ENCODE measurements at regions not wholly inside any gene's neighbourhood (a gene's known extent, or its start where the extent isn't known, plus 50 kb on each side); places are given as distances from the start of the nearest gene placed in this dataset.
"Not testable (repeated sequence)": the region's sequence is repeated elsewhere in the genome, so short reads cannot be mapped to it uniquely, and the experiment has no call there.

DNA sequence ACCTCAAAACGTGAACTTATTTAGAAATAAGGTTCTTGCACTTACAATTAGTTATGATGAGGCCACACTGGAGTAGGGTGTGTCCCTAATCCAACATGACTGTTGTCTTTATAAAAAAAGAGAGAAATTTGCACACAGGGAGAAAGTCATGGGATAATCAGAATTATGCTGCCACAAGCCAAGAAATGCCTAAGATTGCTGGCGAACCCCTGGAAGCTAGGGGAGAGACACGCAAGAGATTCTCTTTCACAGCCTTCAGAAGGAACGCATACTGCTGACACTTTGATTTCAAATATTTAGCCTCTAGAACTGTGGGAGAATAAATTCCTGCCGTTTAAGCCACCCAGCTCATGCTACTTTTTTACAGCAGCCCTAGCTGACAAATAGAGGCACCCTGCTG, 138.3 kb downstream of the CCDC71L start:
- no peak for DNase-seq

DNA sequence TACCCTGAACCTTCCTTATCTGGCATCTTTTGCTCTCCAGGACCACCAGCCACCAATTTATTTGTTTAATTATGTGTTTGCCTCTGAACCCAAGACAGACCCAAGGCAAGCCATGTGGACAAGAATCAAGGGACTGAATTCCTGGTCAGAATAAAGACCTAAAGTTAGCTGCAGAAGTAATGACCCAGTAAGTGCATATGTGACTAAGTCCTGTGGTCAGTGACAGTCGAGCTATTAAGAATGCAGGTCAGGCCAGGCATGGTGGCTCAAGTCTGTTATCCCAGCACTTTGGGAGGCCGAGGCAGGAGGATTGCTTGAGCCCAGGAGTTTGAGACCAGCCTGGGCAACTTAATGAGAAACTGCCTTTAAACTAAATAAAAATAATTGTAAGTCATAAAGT, 139.4 kb downstream of the CCDC71L start:
- no peak for DNase-seq

DNA sequence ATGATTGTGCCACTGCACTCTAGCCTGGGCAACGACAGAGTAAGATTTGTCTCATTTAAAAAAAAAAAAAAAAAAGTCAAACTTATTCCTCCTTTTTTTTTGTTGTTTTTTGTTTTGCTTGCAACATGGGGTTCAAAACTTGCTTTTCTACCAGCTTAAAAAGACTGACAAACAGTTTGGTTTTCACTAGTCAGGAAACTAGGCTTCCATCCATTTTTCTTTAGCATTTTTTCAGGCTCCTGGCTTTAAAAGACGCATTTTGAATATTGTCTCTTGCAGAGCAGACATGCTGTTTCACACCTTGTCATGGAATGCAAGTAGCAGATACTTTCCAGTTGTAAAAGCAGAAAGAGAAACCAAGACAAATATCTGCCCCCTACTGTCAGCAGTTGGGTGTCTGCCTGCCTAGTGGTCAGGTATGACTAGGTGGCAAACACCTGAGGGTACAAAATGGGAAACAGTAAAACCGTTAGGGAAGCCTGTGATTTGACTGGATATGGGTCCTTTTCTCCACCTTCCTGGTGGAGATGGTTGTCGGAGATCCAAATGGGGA, 139.9 kb downstream of the CCDC71L start:
- DNase-seq: no peak

DNA sequence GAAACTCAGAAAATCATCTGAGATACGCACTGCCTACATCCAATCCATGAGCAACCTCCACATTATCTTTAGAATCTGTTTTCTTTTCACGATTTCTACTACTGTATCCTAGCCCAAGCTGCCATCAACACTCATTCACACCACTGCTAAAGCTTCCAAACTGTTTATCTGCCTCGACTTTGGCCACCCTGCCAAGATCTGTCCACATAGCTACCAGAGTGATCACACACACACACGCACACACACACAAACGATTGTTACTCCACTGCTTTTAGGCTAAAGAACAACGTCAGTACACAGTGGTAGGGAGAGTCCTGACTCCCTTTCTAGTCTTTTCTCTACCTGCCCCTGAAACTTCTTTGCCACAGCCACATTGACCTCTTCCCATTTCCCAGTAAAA, 142.0 kb downstream of the CCDC71L start:
- no peak for DNase-seq

GRCh38 chr7:106518239-106518638, 142.7 kb downstream of the CCDC71L start:
- no peak for DNase-seq

DNA sequence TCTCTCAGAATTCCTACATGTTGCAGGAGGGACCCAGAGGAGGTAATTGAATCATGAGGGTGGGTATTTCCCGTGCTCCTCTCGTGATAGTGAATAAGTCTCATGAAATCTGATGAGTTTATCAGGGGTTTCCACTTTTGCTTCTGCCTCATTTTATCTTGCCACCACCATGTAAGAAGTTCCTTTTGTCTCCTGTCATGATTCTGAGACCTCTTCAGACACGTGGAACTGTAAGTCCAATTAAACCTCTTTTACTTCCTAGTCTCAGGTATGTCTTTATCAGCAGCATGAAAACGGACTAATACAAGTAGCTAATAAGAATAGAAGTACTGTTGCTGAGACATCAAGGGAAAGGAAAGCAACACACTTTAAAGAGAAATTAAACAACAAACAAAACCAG, 143.4 kb downstream of the CCDC71L start:
- DNase-seq: no peak

- no peak for DNase-seq
Measured at GRCh38 chr7:106515321-106515720, 145.6 kb downstream of the CCDC71L start.

- no peak for DNase-seq
Measured at GRCh38 chr7:106514881-106515280, 146.1 kb downstream of the CCDC71L start.

GRCh38 chr7:106512217-106512616, 148.7 kb downstream of the CCDC71L start:
- no peak for DNase-seq

DNA sequence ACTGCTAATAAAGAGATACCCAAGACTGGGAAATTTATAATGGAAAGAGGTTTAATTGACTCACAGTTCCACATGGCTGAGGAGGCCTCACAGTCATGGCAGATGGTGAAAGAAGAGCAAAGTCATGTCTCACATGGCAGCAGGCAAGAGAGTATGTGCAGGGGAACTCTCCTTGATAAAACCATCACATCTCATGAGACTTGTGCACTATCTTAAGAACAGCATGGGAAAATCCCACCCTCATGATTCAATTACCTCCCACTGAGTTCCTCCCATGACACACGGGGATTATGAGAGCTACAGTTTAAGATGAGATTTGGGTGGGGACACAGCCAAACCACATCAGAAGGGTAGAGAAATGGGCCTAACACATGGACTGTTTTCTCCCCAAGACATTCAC, 156.3 kb downstream of the CCDC71L start:
- DNase-seq: peak; percentile 40

DNA sequence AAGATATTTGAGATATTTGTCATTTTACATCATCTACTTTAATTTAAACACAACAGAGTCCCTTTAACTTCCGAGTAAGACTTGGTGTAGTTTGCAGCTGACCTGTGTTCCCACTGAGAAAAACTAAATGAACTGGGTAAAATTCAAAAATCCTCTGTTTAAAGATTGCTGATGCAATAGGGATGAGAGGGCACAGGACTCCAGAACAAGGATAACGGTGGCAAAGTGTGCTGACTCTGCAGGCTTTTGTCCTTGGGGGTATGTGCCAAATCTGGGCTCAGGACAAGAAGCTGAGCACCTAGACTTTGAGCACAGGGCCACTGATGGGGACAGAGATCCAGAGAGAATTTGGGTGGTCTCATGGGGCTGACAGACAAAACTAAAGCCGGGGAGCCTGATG, 156.8 kb downstream of the CCDC71L start:
- no peak for DNase-seq

DNA sequence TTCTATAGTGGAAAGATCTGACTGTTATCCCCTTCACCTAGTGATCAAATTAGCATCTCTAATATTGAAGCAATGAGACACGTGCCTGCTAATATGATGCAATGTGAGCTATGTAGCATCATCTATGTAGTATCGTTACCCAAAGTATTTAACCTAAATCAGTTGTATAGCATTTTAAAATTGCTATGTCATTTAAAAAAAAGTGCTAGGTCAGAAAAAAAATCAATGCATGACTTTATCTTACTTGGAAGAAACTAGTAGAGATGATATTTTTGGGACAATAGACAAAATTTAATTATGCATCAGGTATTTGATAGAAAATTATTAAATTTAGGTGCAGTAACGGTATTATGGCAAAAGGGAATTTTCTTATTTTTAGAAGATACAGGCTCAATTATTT, 157.3 kb downstream of the CCDC71L start:
- DNase-seq: no peak

- no peak for DNase-seq
Measured at GRCh38 chr7:106501605-106502580, 159.1 kb downstream of the CCDC71L start.

DNA sequence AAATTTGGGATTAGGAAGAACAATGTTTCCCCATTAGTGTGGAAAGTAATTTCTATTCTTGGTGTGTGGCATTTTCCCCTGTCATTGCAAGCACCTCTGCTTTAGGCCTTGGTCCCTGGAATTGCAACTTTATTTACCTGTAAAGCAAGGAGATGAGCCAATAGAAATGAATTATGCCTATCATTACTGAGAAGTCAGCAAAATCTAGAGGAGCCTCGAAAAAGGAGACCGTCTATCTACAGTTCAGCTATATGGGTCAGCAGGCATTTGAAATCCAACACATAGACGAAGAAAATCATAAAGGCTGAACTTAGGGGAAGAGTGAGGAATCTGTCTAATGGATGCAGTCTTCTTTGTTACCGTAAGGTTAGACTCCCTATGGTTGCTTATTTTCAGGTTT, 161.1 kb downstream of the CCDC71L start:
- no peak for DNase-seq

GRCh38 chr7:106498005-106498404, 163.0 kb downstream of the CCDC71L start:
- not testable (repeated sequence) for DNase-seq

- no peak for DNase-seq
Measured at GRCh38 chr7:106493041-106493731, 167.8 kb downstream of the CCDC71L start.

GRCh38 chr7:106488465-106488864, 172.5 kb downstream of the CCDC71L start:
- no peak for DNase-seq

GRCh38 chr7:106487892-106488291, 173.1 kb downstream of the CCDC71L start:
- DNase-seq: no peak

DNA sequence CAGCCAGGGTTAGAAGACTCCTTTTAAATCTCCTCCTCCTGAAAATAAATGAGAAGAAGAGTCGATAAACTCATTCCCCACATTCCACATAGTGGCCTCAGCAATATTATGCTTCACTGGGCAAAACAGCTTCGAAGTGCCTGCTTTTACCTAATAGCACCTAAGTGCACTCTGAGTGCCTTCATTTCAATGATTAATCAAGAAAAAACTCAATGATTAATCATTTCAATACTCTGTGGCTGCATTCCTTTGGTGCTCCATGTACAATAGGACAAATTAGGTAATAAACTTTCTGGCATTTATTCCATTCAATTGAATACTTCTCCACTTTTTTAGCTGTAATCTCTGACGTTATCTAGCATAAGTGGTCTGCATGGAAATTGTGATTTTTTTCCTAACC, 174.6 kb downstream of the CCDC71L start:
- DNase-seq: no peak

DNA sequence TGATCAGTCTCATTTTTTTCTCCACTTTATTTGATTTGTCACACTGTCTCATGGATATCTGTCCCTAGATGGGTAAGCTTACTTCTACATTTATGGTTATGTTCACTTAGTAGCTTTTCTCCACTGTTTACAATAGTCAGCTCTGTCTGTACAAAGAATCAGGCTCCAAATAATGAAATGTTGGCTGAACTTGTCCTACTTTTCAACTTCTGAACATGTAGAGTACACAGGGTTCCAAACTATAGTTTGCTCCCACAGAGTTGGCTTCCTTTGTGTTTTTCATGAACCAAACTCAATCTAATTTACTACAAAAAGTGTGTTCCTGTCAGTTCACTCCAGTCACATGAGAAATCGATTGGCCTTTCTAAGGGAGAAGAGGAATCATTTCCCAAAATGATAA, 175.0 kb downstream of the CCDC71L start:
- DNase-seq: no peak

GRCh38 chr7:106485031-106485551, 175.9 kb downstream of the CCDC71L start:
- DNase-seq: peak; percentile 22

DNA sequence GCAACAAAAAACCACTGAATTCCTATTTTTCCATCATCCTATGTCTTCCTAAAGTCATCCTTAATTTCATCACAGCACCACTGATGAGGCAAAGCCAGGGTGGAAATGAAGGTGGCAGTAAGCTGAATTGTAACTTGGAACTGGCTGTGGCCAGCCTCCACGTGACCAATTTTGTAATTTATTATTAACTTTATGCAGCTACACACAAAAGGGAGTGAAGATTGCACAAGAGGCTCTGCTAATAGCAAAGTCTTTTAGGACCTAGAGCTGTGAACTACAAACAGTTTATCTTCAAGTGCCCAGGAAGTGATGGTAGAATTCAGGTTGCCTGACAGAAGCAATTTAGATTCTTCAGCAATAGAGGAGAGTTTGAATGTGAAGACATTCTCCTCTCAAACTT, 176.4 kb downstream of the CCDC71L start:
- no peak for DNase-seq

- no peak for DNase-seq
Measured at GRCh38 chr7:106482091-106482490, 178.9 kb downstream of the CCDC71L start.

GRCh38 chr7:106480616-106481031, 180.3 kb downstream of the CCDC71L start:
- no peak for DNase-seq
